ENCODE measurements at regions not wholly inside any gene's neighbourhood (a gene's known extent, or its start where the extent isn't known, plus 50 kb on each side); places are given as distances from the start of the nearest gene placed in this dataset.

GRCh38 chr7:41869997-41870396 lies 167.1 kb upstream of the INHBA start:
- TF ChIP-seq ZNF513 (CRISPR knock-in tag; conservative IDR thresholded peaks at IDR 0.05) (no peak), FOXK1 (CRISPR knock-in tag; IDR thresholded peaks at IDR 0.05; ENCODE audit: borderline replicate concordance, low read depth) (no peak), JUN (CRISPR knock-in tag; IDR thresholded peaks at IDR 0.05) (no peak), ZNF703 (CRISPR knock-in tag; IDR thresholded peaks at IDR 0.05; ENCODE audit: borderline replicate concordance) (no peak), MATR3 (CRISPR knock-in tag; IDR thresholded peaks at IDR 0.05) (no peak), THRA (CRISPR knock-in tag; IDR thresholded peaks at IDR 0.05; ENCODE audit: borderline replicate concordance) (no peak), ZNF18 (CRISPR knock-in tag; IDR thresholded peaks at IDR 0.05; ENCODE audit: insufficient replicate concordance) (no peak), NBN (conservative IDR thresholded peaks at IDR 0.05) (no peak), HMG20A (CRISPR knock-in tag; IDR thresholded peaks at IDR 0.05; ENCODE audit: borderline replicate concordance) (no peak), PBX3 (CRISPR knock-in tag; IDR thresholded peaks at IDR 0.05; ENCODE audit: borderline replicate concordance) (no peak), POLR2AphosphoS5 (IDR thresholded peaks at IDR 0.05; ENCODE audit: low read depth, low read length) (no peak), E2F1 (CRISPR knock-in tag; IDR thresholded peaks at IDR 0.05) (no peak), TGIF2 (CRISPR knock-in tag; IDR thresholded peaks at IDR 0.05) (no peak)
- TF ChIP-seq, protein P1, sequence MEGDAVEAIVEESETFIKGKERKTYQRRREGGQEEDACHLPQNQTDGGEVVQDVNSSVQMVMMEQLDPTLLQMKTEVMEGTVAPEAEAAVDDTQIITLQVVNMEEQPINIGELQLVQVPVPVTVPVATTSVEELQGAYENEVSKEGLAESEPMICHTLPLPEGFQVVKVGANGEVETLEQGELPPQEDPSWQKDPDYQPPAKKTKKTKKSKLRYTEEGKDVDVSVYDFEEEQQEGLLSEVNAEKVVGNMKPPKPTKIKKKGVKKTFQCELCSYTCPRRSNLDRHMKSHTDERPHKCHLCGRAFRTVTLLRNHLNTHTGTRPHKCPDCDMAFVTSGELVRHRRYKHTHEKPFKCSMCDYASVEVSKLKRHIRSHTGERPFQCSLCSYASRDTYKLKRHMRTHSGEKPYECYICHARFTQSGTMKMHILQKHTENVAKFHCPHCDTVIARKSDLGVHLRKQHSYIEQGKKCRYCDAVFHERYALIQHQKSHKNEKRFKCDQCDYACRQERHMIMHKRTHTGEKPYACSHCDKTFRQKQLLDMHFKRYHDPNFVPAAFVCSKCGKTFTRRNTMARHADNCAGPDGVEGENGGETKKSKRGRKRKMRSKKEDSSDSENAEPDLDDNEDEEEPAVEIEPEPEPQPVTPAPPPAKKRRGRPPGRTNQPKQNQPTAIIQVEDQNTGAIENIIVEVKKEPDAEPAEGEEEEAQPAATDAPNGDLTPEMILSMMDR (CRISPR knock-in tag; IDR thresholded peaks at IDR 0.05), result no peak

Data from HepG2 (cell line).